ENCODE measurements at regions not wholly inside any gene's neighbourhood (a gene's known extent, or its start where the extent isn't known, plus 50 kb on each side); places are given as distances from the start of the nearest gene placed in this dataset.

GRCh38 chr7:22569586-22570321 lies 69.8 kb upstream of the STEAP1B start:
- no peak for TF ChIP-seq CTCF (IDR thresholded peaks at IDR 0.05)
- no peak for TF ChIP-seq POLR2A (IDR thresholded peaks at IDR 0.05)

Measured in ovary (tissue), 3 donors.